ENCODE measurements at regions not wholly inside any gene's neighbourhood (a gene's known extent, or its start where the extent isn't known, plus 50 kb on each side); places are given as distances from the start of the nearest gene placed in this dataset.
A peak's percentile ranks its signal among the peaks of the same experiment; 100 is the strongest.

DNA sequence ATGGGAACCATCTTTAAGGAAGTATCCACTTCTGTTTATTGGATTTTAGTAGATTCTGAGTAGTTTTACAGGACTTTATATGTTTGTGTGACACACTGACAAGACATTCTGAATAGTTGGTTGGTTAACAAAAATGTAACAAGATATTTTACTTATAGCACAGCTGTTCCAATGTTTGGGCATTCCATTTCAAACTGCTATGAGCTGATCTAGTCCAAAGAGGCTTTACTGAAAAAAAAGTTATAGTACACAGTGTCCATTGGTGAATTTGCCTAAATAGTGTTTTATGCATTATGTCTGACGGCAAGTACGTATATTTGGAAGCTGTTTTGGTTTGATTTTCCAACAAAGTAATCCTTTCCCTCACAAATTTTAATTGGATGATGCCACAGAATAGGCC is 99.1 kb downstream of the SAMD9 start:
- Histone ChIP-seq H3K36me3 (ENCODE audit: control insufficient read depth in 2 of 2, insufficient read depth in 2 of 2, low read length in 1 of 2) (no peaks in the 10 kb centered on the region), H3K9me3 (ENCODE audit: control insufficient read depth in 2 of 2, insufficient read depth in 1 of 2, low read depth in 1 of 2, low read length in 1 of 2) (no peaks in the 10 kb centered on the region), H3K27me3 (ENCODE audit: control insufficient read depth in 1 of 2, insufficient read depth in 2 of 2, low read length in 2 of 2) (no peaks in the 10 kb centered on the region), H3K4me3 (ENCODE audit: low read depth in 1 of 2, low read length in 2 of 2) (no peak overlapping the region), H3K4me1 (ENCODE audit: control insufficient read depth in 2 of 2, insufficient read depth in 2 of 2, low read length in 1 of 2) (peaks cover 3 to 4% of the 10 kb centered on the region in 2 donors), H3K27ac (ENCODE audit: low read depth in 2 of 2, low read length in 1 of 2) (no peak overlapping the region)
- WGBS, 2 donors, result 79 to 89% methylated on average over 2 of the region's 2 CpGs

DNA sequence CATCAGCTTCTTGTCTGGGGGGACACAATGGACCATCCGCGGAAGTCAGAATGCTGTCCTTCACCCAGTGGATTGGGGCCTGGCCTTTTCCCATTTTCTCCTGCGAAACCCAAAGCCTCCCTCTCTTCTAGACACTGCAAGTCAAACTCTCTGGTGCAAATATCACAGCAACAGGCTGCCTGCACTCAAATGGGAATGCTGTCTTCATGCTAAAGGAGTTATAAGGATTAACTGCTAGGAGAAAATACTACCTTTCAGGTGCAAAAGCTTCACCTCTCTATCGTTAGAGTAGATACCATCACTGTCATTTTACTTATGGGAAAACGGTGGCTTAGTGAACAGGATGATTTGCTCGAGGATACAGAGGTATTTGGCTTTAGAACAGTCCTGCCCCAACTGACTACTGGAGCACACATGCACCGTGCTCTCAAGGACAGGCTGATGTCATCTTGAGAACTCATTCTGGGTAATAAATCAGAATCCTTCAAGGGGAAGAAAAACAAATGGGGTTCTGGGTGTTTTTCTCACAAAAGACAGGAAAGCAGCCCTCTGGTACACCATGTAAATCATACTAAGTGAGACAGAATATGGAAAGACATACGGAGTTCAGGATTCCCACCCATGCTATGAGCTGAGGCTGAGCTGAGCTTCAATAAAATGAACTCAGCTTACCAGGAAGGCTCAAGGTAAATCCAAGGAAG is 100.9 kb downstream of the SAMD9 start:
- no peaks in the 10 kb centered on the region for H3K36me3 ChIP-seq (ENCODE audit: control insufficient read depth in 2 of 2, insufficient read depth in 2 of 2, low read length in 1 of 2)
- no peak overlapping the region for H3K27ac ChIP-seq (ENCODE audit: low read depth in 2 of 2, low read length in 1 of 2)

DNA sequence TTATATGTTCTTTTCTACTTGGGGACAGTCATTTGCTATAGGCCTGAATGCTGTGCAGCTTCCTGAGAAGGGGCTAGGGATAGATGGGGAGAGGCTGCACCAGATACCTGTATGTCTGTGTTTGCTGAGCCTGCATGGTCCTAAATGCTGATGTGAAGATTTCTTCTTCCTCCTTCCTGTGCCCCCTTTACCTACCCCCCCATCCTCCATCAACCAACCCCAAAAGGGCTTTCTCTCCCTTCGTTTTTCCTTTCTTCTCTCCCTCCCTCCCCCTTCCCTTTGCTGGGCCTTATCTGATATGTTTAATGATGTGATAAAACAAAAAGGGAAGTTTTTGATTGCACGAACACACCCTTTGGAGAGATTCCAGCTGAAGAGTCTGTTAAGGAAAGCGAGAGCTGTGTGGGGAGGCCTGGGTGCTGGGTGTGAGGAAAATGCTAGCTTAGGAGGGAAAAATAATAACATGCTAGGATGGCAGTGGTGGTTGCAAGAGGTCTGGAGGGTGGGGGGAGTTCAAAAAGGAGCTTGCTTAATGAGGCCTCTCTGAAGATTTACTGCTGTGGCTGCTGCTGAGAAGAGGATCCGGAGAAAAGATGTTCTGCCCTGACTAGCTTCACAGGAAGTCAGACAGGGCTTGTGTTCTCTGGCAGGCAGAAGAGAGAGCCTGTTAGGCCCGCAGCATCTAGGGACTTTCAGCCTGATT is 101.8 kb downstream of the SAMD9 start:
- H3K36me3 ChIP-seq (ENCODE audit: control insufficient read depth in 2 of 2, insufficient read depth in 2 of 2, low read length in 1 of 2), result no peaks in the 10 kb centered on the region
- H3K9me3 ChIP-seq (ENCODE audit: control insufficient read depth in 2 of 2, insufficient read depth in 1 of 2, low read depth in 1 of 2, low read length in 1 of 2), result no peaks in the 10 kb centered on the region
- H3K27me3 ChIP-seq (ENCODE audit: control insufficient read depth in 1 of 2, insufficient read depth in 2 of 2, low read length in 2 of 2), result no peaks in the 10 kb centered on the region
- H3K4me3 ChIP-seq (ENCODE audit: low read depth in 1 of 2, low read length in 2 of 2), result no peak overlapping the region
- 22 to 33% methylated on average over 5 of the region's 5 CpGs for WGBS, 2 donors
- peaks cover 3 to 4% of the 10 kb centered on the region in 2 donors for H3K4me1 ChIP-seq (ENCODE audit: control insufficient read depth in 2 of 2, insufficient read depth in 2 of 2, low read length in 1 of 2)
- no peak overlapping the region for H3K27ac ChIP-seq (ENCODE audit: low read depth in 2 of 2, low read length in 1 of 2)

More for the DNA sequence above, 100.9 kb downstream of the SAMD9 start:
- Histone ChIP-seq H3K9me3 (ENCODE audit: control insufficient read depth in 2 of 2, insufficient read depth in 1 of 2, low read depth in 1 of 2, low read length in 1 of 2) (no peaks in the 10 kb centered on the region), H3K4me3 (ENCODE audit: low read depth in 1 of 2, low read length in 2 of 2) (no peak overlapping the region), H3K27me3 (ENCODE audit: control insufficient read depth in 1 of 2, insufficient read depth in 2 of 2, low read length in 2 of 2) (no peaks in the 10 kb centered on the region), H3K4me1 (ENCODE audit: control insufficient read depth in 2 of 2, insufficient read depth in 2 of 2, low read length in 1 of 2) (peaks cover 3 to 4% of the 10 kb centered on the region in 2 donors)
- WGBS, 2 donors, result 80% methylated on average over 8 of the region's 8 CpGs

DNA sequence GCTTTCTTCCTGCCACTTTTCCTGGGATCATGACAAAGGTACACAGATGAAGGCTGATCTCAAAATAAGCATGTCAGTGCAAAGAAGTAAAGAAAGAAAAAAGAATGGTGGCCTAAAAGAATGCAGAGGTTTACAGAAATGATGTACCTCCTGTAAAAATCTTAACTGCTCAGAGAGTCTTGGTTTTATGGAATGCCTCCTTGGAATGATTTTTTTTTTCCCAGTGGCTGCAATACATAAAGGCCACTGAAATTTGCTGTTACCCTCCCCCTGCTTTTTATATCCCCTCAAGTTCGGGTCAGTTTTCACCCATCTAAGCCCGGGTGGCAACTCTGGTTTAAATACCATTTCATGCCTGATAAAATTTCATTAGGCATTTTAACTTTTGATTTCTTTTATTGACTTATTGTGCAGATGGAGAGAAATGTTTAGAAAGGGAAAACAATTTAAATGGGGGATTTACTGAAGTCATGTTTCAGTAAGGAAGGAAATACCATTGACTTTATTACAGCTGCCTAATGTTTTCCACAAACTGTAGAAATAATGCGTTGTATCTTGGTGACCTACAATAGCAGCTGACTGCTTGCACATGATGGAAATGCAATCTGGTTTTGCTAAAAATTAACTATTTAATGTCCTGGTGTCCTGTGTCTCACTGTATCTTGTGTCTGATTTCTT is 102.5 kb downstream of the SAMD9 start:
- no peak overlapping the region for H3K4me3 ChIP-seq (ENCODE audit: low read depth in 1 of 2, low read length in 2 of 2)
- H3K27ac ChIP-seq (ENCODE audit: low read depth in 2 of 2, low read length in 1 of 2), result no peak overlapping the region
- 62 to 69% methylated on average over 3 of the region's 3 CpGs for WGBS, 2 donors
- H3K9me3 ChIP-seq (ENCODE audit: control insufficient read depth in 2 of 2, insufficient read depth in 1 of 2, low read depth in 1 of 2, low read length in 1 of 2), result no peaks in the 10 kb centered on the region
- H3K36me3 ChIP-seq (ENCODE audit: control insufficient read depth in 2 of 2, insufficient read depth in 2 of 2, low read length in 1 of 2), result no peaks in the 10 kb centered on the region
- H3K4me1 ChIP-seq (ENCODE audit: control insufficient read depth in 2 of 2, insufficient read depth in 2 of 2, low read length in 1 of 2), result peaks cover 3 to 4% of the 10 kb centered on the region in 2 donors
- no peaks in the 10 kb centered on the region for H3K27me3 ChIP-seq (ENCODE audit: control insufficient read depth in 1 of 2, insufficient read depth in 2 of 2, low read length in 2 of 2)

DNA sequence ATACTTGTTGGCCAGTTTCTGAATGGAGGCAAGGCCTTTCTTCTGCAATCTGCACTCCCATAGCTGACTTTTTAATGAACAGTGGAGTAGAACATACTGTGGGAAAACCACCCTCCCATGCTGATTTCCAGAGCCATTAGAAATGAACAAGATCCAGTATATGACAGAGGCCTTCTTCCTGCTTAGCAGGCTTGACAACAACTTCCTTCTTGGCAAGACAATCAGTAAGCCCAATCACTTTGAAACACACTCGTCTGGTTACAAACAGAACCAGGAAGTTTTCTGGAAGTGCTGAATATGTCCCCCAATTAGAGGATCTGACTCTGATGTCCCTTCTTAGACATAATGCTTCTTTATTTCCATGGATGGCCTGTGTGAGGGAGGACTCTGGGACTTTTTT is 103.4 kb downstream of the SAMD9 start:
- H3K27ac ChIP-seq (ENCODE audit: low read depth in 2 of 2, low read length in 1 of 2), result peak overlapping the region in 1 of 2 donors; percentile 0
- no peaks in the 10 kb centered on the region for H3K36me3 ChIP-seq (ENCODE audit: control insufficient read depth in 2 of 2, insufficient read depth in 2 of 2, low read length in 1 of 2)
- no peaks in the 10 kb centered on the region for H3K27me3 ChIP-seq (ENCODE audit: control insufficient read depth in 1 of 2, insufficient read depth in 2 of 2, low read length in 2 of 2)
- peaks cover 3 to 4% of the 10 kb centered on the region in 2 donors for H3K4me1 ChIP-seq (ENCODE audit: control insufficient read depth in 2 of 2, insufficient read depth in 2 of 2, low read length in 1 of 2)
- H3K4me3 ChIP-seq (ENCODE audit: low read depth in 1 of 2, low read length in 2 of 2), result no peak overlapping the region
- H3K9me3 ChIP-seq (ENCODE audit: control insufficient read depth in 2 of 2, insufficient read depth in 1 of 2, low read depth in 1 of 2, low read length in 1 of 2), result no peaks in the 10 kb centered on the region
- WGBS, 2 donors, result 17 to 25% methylated on average over 1 of the region's 1 CpG

DNA sequence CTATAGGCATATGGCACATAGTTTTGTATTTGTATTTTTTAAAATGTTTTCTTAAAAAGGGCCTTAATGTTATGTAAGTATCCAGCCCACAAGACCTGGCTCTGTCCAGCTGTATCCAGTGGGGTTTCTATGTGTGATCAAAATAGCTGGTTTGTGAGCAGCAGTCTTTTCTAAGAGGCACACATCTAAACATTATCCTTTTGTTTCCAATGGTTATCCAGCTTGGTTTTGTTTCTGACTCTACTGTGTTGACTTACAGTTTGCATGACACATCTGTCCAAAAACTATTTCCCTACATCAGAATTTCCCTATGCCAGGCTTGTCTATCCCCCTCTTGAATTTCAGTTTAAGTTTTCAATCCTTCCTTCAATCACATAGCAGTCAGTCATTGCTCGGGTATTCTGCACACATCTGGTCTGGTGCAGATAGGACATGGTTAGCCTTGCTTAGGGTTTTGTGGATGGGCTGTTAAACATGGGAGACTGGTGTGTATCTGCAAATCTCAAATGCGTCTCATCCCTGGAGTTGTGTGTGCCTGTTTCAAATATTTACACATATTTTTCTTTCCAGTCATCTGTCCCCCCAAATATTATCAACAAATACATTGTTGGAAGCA is 104.2 kb downstream of the SAMD9 start:
- Histone ChIP-seq H3K27me3 (ENCODE audit: control insufficient read depth in 1 of 2, insufficient read depth in 2 of 2, low read length in 2 of 2) (no peaks in the 10 kb centered on the region), H3K9me3 (ENCODE audit: control insufficient read depth in 2 of 2, insufficient read depth in 1 of 2, low read depth in 1 of 2, low read length in 1 of 2) (no peaks in the 10 kb centered on the region), H3K4me1 (ENCODE audit: control insufficient read depth in 2 of 2, insufficient read depth in 2 of 2, low read length in 1 of 2) (peaks cover 3 to 4% of the 10 kb centered on the region in 2 donors), H3K27ac (ENCODE audit: low read depth in 2 of 2, low read length in 1 of 2) (no peak overlapping the region), H3K36me3 (ENCODE audit: control insufficient read depth in 2 of 2, insufficient read depth in 2 of 2, low read length in 1 of 2) (no peaks in the 10 kb centered on the region), H3K4me3 (ENCODE audit: low read depth in 1 of 2, low read length in 2 of 2) (no peak overlapping the region)
- 82 to 88% methylated on average over 2 of the region's 2 CpGs for WGBS, 2 donors

DNA sequence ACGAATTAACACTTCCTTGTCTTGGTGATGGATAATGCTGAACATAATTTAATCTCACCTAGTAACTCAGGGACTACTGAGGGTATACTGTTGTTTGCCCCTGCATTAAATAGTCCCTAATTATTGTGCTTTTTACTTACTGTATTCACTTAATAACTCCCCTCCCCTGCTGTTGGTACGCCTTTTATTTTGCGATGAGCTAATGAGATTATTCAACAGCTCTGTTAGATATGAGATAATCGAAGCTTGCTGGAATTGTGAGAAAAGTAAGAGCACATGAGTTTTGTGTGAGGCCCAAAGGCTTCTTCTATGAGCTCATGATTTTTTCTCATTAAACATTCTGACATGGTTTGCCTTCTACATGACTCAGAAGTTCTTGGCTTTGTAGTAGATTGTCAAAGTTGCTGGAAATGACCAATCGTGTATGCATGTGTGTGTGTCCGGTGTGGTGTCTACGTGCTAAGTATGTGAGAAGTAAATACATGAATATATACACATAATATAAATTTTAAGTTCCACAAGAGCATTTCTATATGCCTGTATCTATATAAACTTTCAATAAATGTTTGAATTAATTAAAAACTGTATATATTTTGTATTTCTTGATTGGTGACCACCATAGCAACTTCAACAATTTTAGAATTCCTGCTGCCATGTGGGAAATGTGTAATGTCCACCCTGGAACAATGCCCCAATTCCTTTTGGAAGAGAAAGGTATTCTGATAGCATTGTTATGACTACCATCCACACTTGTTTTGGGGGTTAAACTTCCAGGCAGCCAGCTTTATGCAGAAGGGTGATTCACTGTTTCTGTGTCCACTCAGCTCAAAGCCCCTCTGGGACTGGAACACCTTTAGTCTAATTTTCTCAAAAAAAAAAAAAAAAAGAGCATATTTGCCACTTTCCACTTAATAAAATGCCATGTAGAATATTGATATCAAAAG is 106.2 kb downstream of the SAMD9 start:
- 62 to 75% methylated on average over 7 of the region's 7 CpGs for WGBS, 2 donors
- Histone ChIP-seq H3K4me3 (ENCODE audit: low read depth in 1 of 2, low read length in 2 of 2) (no peak overlapping the region), H3K27me3 (ENCODE audit: control insufficient read depth in 1 of 2, insufficient read depth in 2 of 2, low read length in 2 of 2) (no peaks in the 10 kb centered on the region), H3K4me1 (ENCODE audit: control insufficient read depth in 2 of 2, insufficient read depth in 2 of 2, low read length in 1 of 2) (peaks cover 3 to 4% of the 10 kb centered on the region in 2 donors), H3K9me3 (ENCODE audit: control insufficient read depth in 2 of 2, insufficient read depth in 1 of 2, low read depth in 1 of 2, low read length in 1 of 2) (no peaks in the 10 kb centered on the region), H3K36me3 (ENCODE audit: control insufficient read depth in 2 of 2, insufficient read depth in 2 of 2, low read length in 1 of 2) (no peaks in the 10 kb centered on the region), H3K27ac (ENCODE audit: low read depth in 2 of 2, low read length in 1 of 2) (no peak overlapping the region)

DNA sequence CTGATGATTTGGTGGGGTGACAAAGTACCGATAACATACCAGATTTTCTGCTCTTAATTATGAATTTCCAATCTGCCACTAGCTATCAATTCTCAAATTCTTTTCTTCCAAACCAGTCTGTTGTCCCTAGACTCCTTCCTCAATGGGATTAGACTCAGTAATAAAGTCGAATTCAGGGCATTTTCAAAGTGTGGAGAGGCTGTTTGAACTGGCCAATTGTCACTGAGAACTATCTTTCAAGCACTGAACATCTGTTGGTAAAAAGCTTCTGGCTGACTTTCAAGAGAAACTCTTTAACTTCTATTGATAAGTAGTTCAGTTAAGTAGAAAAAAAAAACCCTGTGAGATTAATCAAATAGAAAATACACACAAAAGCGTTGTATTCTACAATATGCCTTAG is 108.9 kb downstream of the SAMD9 start:
- 60% methylated on average over 3 of the region's 3 CpGs for WGBS, 2 donors
- H3K36me3 ChIP-seq (ENCODE audit: control insufficient read depth in 2 of 2, insufficient read depth in 2 of 2, low read length in 1 of 2), result no peaks in the 10 kb centered on the region

More for the DNA sequence above, 108.9 kb downstream of the SAMD9 start:
- H3K4me3 ChIP-seq (ENCODE audit: low read depth in 1 of 2, low read length in 2 of 2), result no peak overlapping the region
- H3K27me3 ChIP-seq (ENCODE audit: control insufficient read depth in 1 of 2, insufficient read depth in 2 of 2, low read length in 2 of 2), result no peaks in the 10 kb centered on the region
- H3K27ac ChIP-seq (ENCODE audit: low read depth in 2 of 2, low read length in 1 of 2), result no peak overlapping the region
- no peaks in the 10 kb centered on the region for H3K9me3 ChIP-seq (ENCODE audit: control insufficient read depth in 2 of 2, insufficient read depth in 1 of 2, low read depth in 1 of 2, low read length in 1 of 2)
- no peaks in the 10 kb centered on the region for H3K4me1 ChIP-seq (ENCODE audit: control insufficient read depth in 2 of 2, insufficient read depth in 2 of 2, low read length in 1 of 2)

All from esophagus (tissue), 2 donors.